PC-9 (cell line): ENCODE measurements at regions not wholly inside any gene's neighbourhood (a gene's known extent, or its start where the extent isn't known, plus 50 kb on each side); places are given as distances from the start of the nearest gene placed in this dataset.

Source experiments
- BruUV-seq: library from RNA; stranded (reverse); fragments of 400-500 nt; replicated peaks from 2 replicates; lab custom pipeline; 2021; lab: Mats Ljungman, UMichigan
- CTCF ChIA-PET: fragments of 300-600 bp; sonication (Branson Sonifier 250); formaldehyde crosslinking; loops from one replicate; lab custom pipeline; 2022; ENCODE audit warnings: antibody characterized with exemption; lab: Charles Lee
- POLR2A ChIA-PET: fragments of 300-600 bp; sonication (Branson Sonifier 250); formaldehyde crosslinking; loops from one replicate; lab custom pipeline; 2022; ENCODE audit warnings: antibody characterized with exemption; ENCODE audit not compliant: unreplicated experiment; lab: Charles Lee
- DNase-seq, 2 experiments: peaks; one replicate each; pipeline versions ENCODE4 v3.0.0 to v3.0.0-alpha.2; 2015 to 2022; ENCODE audit warnings: mixed read lengths in 1 of 2
- H2AFZ ChIP-seq: fragments of 200-600 bp; sonication (generic); 2 replicates; pipeline ENCODE4 v1.8.1; 2017; ENCODE audit warnings: antibody characterized with exemption
- H3F3A ChIP-seq: fragments of 200-600 bp; sonication (generic); 2 replicates; pipeline ENCODE4 v1.8.1; 2017; ENCODE audit warnings: antibody characterized with exemption, mild to moderate bottlenecking, low read depth; ENCODE audit not compliant: insufficient read depth
- H3K27ac ChIP-seq: fragments of 200-600 bp; sonication (generic); 2 replicates; pipeline ENCODE4 v1.6.1; 2016; ENCODE audit warnings: mixed run types
- H3K27me3 ChIP-seq: fragments of 200-600 bp; sonication (generic); 2 replicates; pipeline ENCODE4 v1.6.1; 2016; ENCODE audit warnings: low read depth, mixed run types; ENCODE audit not compliant: insufficient read depth
- H3K36me3 ChIP-seq: fragments of 200-600 bp; sonication (generic); 2 replicates; pipeline ENCODE4 v1.6.1; 2016; ENCODE audit warnings: low read depth, mixed run types
- H3K4me1 ChIP-seq: fragments of 200-600 bp; sonication (generic); replicated peaks from 2 replicates; pipeline ENCODE4 v1.6.1; 2016; ENCODE audit warnings: mixed run types; ENCODE audit not compliant: insufficient read depth
- H3K4me2 ChIP-seq: fragments of 200-600 bp; sonication (generic); 2 replicates; pipeline ENCODE4 v1.6.1; 2017; ENCODE audit warnings: mixed run types
- H3K4me3 ChIP-seq: fragments of 200-600 bp; sonication (generic); 2 replicates; pipeline ENCODE4 v1.6.1; 2016; ENCODE audit warnings: mixed run types
- H3K79me2 ChIP-seq: fragments of 200-600 bp; sonication (generic); 2 replicates; pipeline ENCODE4 v1.6.1; 2017; ENCODE audit warnings: low read depth, mixed run types
- H3K9me2 ChIP-seq: fragments of 200-600 bp; sonication (generic); 2 replicates; pipeline ENCODE4 v1.8.1; 2017; ENCODE audit warnings: mild to moderate bottlenecking; ENCODE audit not compliant: insufficient read depth
- H3K9me3 ChIP-seq: fragments of 200-600 bp; sonication (generic); 2 replicates; pipeline ENCODE4 v1.8.1; 2016; ENCODE audit warnings: low read depth; ENCODE audit not compliant: insufficient read depth
- H4K20me1 ChIP-seq: fragments of 200-600 bp; sonication (generic); 2 replicates; pipeline ENCODE4 v1.8.1; 2017; ENCODE audit not compliant: insufficient read depth
- EZH2 ChIP-seq: fragments of 200-600 bp; sonication (generic); IDR thresholded peaks from 2 replicates; pipeline ENCODE4 v1.8.0; 2017; ENCODE audit warnings: antibody characterized with exemption, low read depth
- intact Hi-C: fragments of 100-400 bp; cut with micrococcal nuclease; formaldehyde crosslinking; loops from one replicate; pipeline ENCODE4 v1.10.0; 2022; ENCODE audit not compliant: unreplicated experiment
- TF ChIP-seq, protein P1 (sequence below): fragments of 200-600 bp; sonication (generic); conservative IDR thresholded peaks from 2 replicates; pipeline ENCODE4 v1.6.1; 2017; ENCODE audit warnings: mixed run types, antibody characterized with exemption, mild to moderate bottlenecking, moderate library complexity

DNA sequence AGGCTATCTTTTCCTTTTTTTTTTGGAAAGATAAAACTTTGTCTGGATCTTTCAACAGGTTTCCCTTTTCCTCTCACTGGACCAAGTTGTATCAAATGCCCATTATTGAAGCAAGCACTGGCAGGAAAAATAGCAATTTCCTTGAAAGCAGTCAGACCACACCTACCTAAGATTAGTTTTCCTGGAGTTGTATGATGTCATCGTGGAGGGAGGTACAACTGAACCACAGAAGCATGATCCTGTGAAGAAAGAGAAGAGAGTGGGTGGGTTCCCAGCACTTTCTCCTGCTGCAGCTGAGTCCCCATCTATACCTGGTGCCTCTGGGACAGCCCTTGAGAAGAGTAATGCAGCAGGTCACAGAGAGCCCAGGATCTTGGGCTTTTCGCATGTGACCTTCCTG is 63.6 kb upstream of the ERCC4 start:
- POLR2A ChIA-PET: no interaction called here
- intact Hi-C loops: no loop called here

DNA sequence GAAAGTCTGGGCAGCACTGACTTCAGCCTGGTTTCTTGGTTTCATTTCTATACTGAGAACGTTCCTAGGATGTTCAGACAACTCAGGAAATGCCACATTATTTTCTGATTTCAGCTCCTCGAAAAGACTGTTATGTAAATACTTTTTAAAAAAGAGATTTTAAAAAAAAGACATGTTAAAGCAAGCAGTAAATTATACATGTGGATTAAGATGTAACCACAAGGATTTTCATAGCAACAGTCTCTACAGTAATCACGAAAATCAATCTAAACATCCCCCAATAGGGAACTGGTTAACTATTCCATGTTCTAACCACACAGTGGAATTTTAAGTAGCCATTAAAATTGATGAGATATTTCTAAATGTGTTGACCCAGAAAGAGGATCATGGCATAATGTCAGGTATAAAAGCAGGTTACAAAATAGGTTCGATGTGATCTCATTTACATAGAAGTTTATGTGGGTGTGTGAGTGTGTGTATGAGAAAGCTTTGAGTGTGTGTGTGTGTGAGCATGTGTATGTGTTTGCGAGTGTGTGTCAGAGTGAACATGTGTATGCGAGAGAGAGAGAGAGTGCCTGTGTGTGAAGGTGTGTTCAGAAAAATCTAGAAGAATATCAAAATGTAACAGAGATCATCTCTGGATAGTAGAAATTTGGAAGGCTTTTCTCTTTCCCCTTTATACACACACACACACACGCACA is 63.0 kb upstream of the ERCC4 start:
- Histone ChIP-seq H3K4me1 (no peaks in the 10 kb centered on the region), H3K27me3 (peaks cover 82% of the 10 kb centered on the region), H3K4me3 (no peak overlapping the region), H2AFZ (no peak overlapping the region), H4K20me1 (no peaks in the 10 kb centered on the region), H3K4me2 (no peak overlapping the region), H3K79me2 (no peaks in the 10 kb centered on the region), H3K9me3 (no peaks in the 10 kb centered on the region), H3K27ac (no peak overlapping the region), H3K9me2 (no peaks in the 10 kb centered on the region), H3K36me3 (no peaks in the 10 kb centered on the region), H3F3A (no peaks in the 10 kb centered on the region)
- no peak for DNase-seq
- intact Hi-C loops: no loop called here
- no peak for TF ChIP-seq EZH2
- TF ChIP-seq, protein P1, sequence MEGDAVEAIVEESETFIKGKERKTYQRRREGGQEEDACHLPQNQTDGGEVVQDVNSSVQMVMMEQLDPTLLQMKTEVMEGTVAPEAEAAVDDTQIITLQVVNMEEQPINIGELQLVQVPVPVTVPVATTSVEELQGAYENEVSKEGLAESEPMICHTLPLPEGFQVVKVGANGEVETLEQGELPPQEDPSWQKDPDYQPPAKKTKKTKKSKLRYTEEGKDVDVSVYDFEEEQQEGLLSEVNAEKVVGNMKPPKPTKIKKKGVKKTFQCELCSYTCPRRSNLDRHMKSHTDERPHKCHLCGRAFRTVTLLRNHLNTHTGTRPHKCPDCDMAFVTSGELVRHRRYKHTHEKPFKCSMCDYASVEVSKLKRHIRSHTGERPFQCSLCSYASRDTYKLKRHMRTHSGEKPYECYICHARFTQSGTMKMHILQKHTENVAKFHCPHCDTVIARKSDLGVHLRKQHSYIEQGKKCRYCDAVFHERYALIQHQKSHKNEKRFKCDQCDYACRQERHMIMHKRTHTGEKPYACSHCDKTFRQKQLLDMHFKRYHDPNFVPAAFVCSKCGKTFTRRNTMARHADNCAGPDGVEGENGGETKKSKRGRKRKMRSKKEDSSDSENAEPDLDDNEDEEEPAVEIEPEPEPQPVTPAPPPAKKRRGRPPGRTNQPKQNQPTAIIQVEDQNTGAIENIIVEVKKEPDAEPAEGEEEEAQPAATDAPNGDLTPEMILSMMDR: no peak
- POLR2A ChIA-PET: no interaction called here
- CTCF ChIA-PET: no interaction called here
- no TSS peak for BruUV-seq

More for the DNA sequence above, 63.6 kb upstream of the ERCC4 start:
- CTCF ChIA-PET: no interaction called here
- H3K27ac ChIP-seq: no peak overlapping the region
- H2AFZ ChIP-seq: no peak overlapping the region
- DNase-seq: no peak
- TF ChIP-seq EZH2: no peak
- TF ChIP-seq, protein P1: no peak
- no peaks in the 10 kb centered on the region for H3K4me1 ChIP-seq
- H3K4me2 ChIP-seq: no peak overlapping the region
- no peak overlapping the region for H3K4me3 ChIP-seq
- no peaks in the 10 kb centered on the region for H3K9me2 ChIP-seq
- no peaks in the 10 kb centered on the region for H4K20me1 ChIP-seq
- no peaks in the 10 kb centered on the region for H3K9me3 ChIP-seq
- H3K36me3 ChIP-seq: no peaks in the 10 kb centered on the region
- H3F3A ChIP-seq: no peaks in the 10 kb centered on the region
- BruUV-seq: no TSS peak
- no peaks in the 10 kb centered on the region for H3K79me2 ChIP-seq
- peaks cover 83% of the 10 kb centered on the region for H3K27me3 ChIP-seq

DNA sequence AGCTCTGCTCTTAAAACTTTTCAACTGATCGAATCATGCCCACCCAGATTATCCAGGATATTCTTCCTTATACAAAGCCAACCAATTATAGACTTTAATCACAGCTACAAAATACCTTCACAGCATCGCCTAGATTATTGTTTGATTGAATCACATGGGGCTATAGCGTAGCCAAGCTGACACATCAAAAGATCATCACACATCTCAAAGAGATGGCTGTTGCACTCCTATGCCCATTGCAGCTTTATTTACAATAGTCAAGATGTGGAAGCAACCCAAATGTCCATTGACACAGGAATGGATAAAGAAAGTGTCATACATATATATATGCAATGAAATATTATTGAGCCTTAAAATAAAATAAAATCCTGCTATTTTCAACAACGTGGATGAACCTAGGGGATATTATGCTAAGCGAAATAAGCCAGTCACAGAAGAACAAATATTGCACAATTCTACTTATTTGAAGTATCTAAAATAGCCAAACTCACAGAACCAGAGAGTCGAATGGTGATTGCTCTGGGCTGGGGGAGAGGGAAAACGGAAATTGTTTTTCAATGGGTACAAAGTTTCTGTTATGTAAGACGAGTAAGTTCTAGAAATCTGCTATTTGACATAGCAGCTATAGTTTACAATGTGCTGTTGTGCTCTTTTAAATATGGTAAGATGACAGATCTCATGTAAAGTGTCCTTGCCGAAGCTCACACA is 60.9 kb upstream of the ERCC4 start:
- BruUV-seq: no TSS peak
- H3F3A ChIP-seq: no peaks in the 10 kb centered on the region

More for the DNA sequence above, 60.9 kb upstream of the ERCC4 start:
- intact Hi-C loops: no loop called here
- Histone ChIP-seq H3K36me3 (no peaks in the 10 kb centered on the region), H3K4me3 (no peak overlapping the region), H4K20me1 (no peaks in the 10 kb centered on the region), H3K9me3 (peaks cover 4% of the 10 kb centered on the region; the same call in 1 of the 2 replicates), H3K27ac (no peak overlapping the region), H3K27me3 (peaks cover 76% of the 10 kb centered on the region), H3K79me2 (no peaks in the 10 kb centered on the region), H3K9me2 (no peaks in the 10 kb centered on the region), H2AFZ (no peak overlapping the region), H3K4me1 (no peaks in the 10 kb centered on the region), H3K4me2 (no peak overlapping the region)
- CTCF ChIA-PET: no interaction called here
- no peak for DNase-seq
- POLR2A ChIA-PET: no interaction called here
- no peak for TF ChIP-seq EZH2
- TF ChIP-seq, protein P1: no peak
